Mesothelial cell of epicardium (in vitro differentiated cells): ENCODE measurements at regions not wholly inside any gene's neighbourhood (a gene's known extent, or its start where the extent isn't known, plus 50 kb on each side); places are given as distances from the start of the nearest gene placed in this dataset.

Experiments used
- DNase-seq, 2 experiments: peaks; one replicate each; pipeline ENCODE4 v3.0.0; 2021; ENCODE audit warnings: low spot score in 2 of 2; ENCODE audit not compliant: unreplicated experiment in 2 of 2
- H3K27ac Mint-ChIP-seq: 2 replicates; pipeline ENCODE4 v1.8.0; 2021; ENCODE audit warnings: mixed read lengths
- H3K27me3 Mint-ChIP-seq: 2 replicates; pipeline ENCODE4 v1.8.0; 2021; ENCODE audit warnings: low read depth, mixed read lengths
- H3K36me3 Mint-ChIP-seq: 2 replicates; pipeline ENCODE4 v1.8.0; 2021; ENCODE audit warnings: mixed read lengths
- H3K4me1 Mint-ChIP-seq: 2 replicates; pipeline ENCODE4 v1.8.0; 2021; ENCODE audit warnings: mixed read lengths
- H3K4me3 Mint-ChIP-seq: 2 replicates; pipeline ENCODE4 v1.8.0; 2021; ENCODE audit warnings: mild to moderate bottlenecking, moderate library complexity, mixed read lengths
- H3K9me3 Mint-ChIP-seq: 2 replicates; pipeline ENCODE4 v1.8.0; 2021; ENCODE audit warnings: mixed read lengths
- CTCF ChIP-seq: fragments of 200-600 bp; sonication (generic); IDR thresholded peaks from one replicate; pipeline ENCODE4 v1.5.0; 2021; ENCODE audit warnings: antibody characterized with exemption; ENCODE audit not compliant: unreplicated experiment

- Mint-ChIP-seq H3K9me3 (peaks cover 9% of the 10 kb centered on the region), H3K4me1 (no peaks in the 10 kb centered on the region), H3K27me3 (peaks cover 15% of the 10 kb centered on the region), H3K36me3 (no peaks in the 10 kb centered on the region), H3K4me3 (no peak overlapping the region), H3K27ac (no peak overlapping the region)
- no peak for TF ChIP-seq CTCF
- no peak for DNase-seq
These were observed 121.5 kb downstream of the PCTP start for GRCh38 chr17:55872374-55872773.

- no peak for TF ChIP-seq CTCF
- Mint-ChIP-seq H3K27ac (no peak overlapping the region), H3K4me1 (no peaks in the 10 kb centered on the region), H3K27me3 (peaks cover 22% of the 10 kb centered on the region), H3K4me3 (no peak overlapping the region), H3K9me3 (peaks cover 7% of the 10 kb centered on the region), H3K36me3 (no peaks in the 10 kb centered on the region)
- no peak for DNase-seq
These were observed 122.3 kb downstream of the PCTP start for GRCh38 chr17:55873017-55873758.

- Mint-ChIP-seq H3K36me3 (no peaks in the 10 kb centered on the region), H3K9me3 (peaks cover under 1% of the 10 kb centered on the region), H3K27ac (no peak overlapping the region), H3K4me1 (no peaks in the 10 kb centered on the region), H3K27me3 (peaks cover 10% of the 10 kb centered on the region), H3K4me3 (no peak overlapping the region)
- DNase-seq = no peak
- TF ChIP-seq CTCF = no peak
These were observed 132.3 kb downstream of the PCTP start for GRCh38 chr17:55883149-55883548.

- DNase-seq = no peak
- Mint-ChIP-seq H3K4me1 (no peaks in the 10 kb centered on the region), H3K27ac (no peak overlapping the region), H3K27me3 (peaks cover 20% of the 10 kb centered on the region), H3K4me3 (no peak overlapping the region), H3K36me3 (no peaks in the 10 kb centered on the region), H3K9me3 (peaks cover 27% of the 10 kb centered on the region)
- no peak for TF ChIP-seq CTCF
These were observed 136.7 kb downstream of the PCTP start for GRCh38 chr17:55887531-55887930.

GRCh38 chr17:55889271-55889670 lies 138.4 kb downstream of the PCTP start:
- DNase-seq = no peak
- no peaks in the 10 kb centered on the region for H3K4me1 Mint-ChIP-seq
- no peaks in the 10 kb centered on the region for H3K36me3 Mint-ChIP-seq
- no peak overlapping the region for H3K4me3 Mint-ChIP-seq
- peaks cover 27% of the 10 kb centered on the region for H3K9me3 Mint-ChIP-seq
- no peak overlapping the region for H3K27ac Mint-ChIP-seq
- peaks cover 20% of the 10 kb centered on the region for H3K27me3 Mint-ChIP-seq
- TF ChIP-seq CTCF = no peak
